PFSK-1 (cell line): ENCODE measurements at regions not wholly inside any gene's neighbourhood (a gene's known extent, or its start where the extent isn't known, plus 50 kb on each side); places are given as distances from the start of the nearest gene placed in this dataset.

Experiments used
- POLR2AphosphoS5 ChIP-seq: IDR thresholded peaks from 2 replicates; pipeline ENCODE4 v1.6.1; 2012; ENCODE audit warnings: low read depth, mild to moderate bottlenecking, control low read depth, low read length, moderate library complexity
- TF ChIP-seq, protein P1 (sequence below), 2 experiments: IDR thresholded peaks; 2 replicates each; pipeline versions ENCODE4 v1.6.1 to v1.8.0; 2011 to 2012; ENCODE audit warnings: low read depth in 2 of 2, low read length in 2 of 2, control low read depth in 1 of 2, inconsistent platforms in 1 of 2, mild to moderate bottlenecking in 1 of 2, moderate library complexity in 1 of 2; ENCODE audit not compliant: insufficient read depth in 1 of 2

DNA sequence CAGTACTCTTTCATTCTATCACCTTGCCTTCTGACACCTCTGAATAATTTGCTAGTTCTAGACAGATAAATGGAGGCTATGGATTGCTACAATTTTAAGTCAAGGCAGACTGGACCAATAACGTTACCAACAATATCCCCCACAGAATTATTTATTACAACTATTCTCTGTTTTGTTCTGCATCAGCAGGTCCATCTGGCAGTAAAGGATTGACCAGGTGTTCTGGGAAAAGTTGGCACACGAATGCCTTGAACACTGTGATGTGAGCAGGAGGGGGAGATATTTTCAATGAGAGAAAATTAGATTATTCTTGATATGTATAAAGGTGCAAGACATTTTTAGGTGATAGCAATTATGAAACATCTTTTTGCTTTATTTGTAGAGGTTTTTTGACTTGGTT, 718.8 kb upstream of the TMPRSS15 start:
- no peak for TF ChIP-seq POLR2AphosphoS5
- TF ChIP-seq, protein P1, sequence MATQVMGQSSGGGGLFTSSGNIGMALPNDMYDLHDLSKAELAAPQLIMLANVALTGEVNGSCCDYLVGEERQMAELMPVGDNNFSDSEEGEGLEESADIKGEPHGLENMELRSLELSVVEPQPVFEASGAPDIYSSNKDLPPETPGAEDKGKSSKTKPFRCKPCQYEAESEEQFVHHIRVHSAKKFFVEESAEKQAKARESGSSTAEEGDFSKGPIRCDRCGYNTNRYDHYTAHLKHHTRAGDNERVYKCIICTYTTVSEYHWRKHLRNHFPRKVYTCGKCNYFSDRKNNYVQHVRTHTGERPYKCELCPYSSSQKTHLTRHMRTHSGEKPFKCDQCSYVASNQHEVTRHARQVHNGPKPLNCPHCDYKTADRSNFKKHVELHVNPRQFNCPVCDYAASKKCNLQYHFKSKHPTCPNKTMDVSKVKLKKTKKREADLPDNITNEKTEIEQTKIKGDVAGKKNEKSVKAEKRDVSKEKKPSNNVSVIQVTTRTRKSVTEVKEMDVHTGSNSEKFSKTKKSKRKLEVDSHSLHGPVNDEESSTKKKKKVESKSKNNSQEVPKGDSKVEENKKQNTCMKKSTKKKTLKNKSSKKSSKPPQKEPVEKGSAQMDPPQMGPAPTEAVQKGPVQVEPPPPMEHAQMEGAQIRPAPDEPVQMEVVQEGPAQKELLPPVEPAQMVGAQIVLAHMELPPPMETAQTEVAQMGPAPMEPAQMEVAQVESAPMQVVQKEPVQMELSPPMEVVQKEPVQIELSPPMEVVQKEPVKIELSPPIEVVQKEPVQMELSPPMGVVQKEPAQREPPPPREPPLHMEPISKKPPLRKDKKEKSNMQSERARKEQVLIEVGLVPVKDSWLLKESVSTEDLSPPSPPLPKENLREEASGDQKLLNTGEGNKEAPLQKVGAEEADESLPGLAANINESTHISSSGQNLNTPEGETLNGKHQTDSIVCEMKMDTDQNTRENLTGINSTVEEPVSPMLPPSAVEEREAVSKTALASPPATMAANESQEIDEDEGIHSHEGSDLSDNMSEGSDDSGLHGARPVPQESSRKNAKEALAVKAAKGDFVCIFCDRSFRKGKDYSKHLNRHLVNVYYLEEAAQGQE (IDR thresholded peaks at IDR 0.05; ENCODE audit: insufficient read depth in 1 of 2, low read depth in 2 of 2, low read length in 2 of 2): no peak
